ENCODE measurements at regions not wholly inside any gene's neighbourhood (a gene's known extent, or its start where the extent isn't known, plus 50 kb on each side); places are given as distances from the start of the nearest gene placed in this dataset.
"Not testable (repeated sequence)": the region's sequence is repeated elsewhere in the genome, so short reads cannot be mapped to it uniquely, and the experiment has no call there.

- TF ChIP-seq, protein P1, sequence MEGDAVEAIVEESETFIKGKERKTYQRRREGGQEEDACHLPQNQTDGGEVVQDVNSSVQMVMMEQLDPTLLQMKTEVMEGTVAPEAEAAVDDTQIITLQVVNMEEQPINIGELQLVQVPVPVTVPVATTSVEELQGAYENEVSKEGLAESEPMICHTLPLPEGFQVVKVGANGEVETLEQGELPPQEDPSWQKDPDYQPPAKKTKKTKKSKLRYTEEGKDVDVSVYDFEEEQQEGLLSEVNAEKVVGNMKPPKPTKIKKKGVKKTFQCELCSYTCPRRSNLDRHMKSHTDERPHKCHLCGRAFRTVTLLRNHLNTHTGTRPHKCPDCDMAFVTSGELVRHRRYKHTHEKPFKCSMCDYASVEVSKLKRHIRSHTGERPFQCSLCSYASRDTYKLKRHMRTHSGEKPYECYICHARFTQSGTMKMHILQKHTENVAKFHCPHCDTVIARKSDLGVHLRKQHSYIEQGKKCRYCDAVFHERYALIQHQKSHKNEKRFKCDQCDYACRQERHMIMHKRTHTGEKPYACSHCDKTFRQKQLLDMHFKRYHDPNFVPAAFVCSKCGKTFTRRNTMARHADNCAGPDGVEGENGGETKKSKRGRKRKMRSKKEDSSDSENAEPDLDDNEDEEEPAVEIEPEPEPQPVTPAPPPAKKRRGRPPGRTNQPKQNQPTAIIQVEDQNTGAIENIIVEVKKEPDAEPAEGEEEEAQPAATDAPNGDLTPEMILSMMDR (IDR thresholded peaks at IDR 0.05; ENCODE audit: low read depth, low read length): no peak
- no peak overlapping the region for H3K4me3 ChIP-seq (replicated peaks in 1 of 2; ENCODE audit: low read depth in 2 of 2, low read length in 2 of 2)
- DNase-seq (ENCODE audit: low read depth in 2 of 2): no peak
These were observed 156.7 kb upstream of the EPHA6 start for GRCh38 chr3:96657710-96658109.

DNA sequence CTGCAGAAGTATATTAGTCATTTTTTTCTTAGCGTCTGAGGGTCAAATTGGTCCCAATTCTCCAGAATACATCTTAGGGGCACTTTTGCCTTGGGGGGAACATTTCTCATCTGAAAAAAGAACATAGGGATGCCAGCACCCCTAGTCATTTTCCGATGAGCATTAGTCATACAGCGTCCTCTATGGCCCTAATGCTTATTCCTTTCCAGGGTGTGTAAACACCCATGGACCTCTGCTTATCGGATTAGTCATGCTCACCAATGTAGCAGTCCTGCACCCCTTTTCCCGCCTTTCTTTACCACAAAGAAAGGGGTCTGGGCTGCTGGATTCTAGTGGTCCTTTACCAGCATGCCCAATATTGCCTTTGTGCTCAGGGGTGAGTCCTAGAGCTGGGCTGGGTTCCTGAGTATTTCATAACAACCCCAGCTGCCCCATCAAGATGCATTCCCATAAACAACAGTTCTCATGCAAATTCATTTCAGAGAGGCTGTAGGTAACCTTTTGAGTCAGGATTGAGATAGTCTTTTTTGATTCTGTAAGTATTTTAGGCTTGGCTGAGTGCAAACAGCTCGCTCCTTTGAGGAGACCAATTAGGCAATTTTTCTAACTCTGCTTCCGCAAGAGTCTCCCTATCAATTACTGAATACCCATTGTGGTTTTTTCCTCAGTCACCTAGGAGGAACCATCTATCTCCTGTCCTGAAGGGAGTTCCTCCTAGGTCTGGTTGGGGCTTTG is 142.4 kb upstream of the EPHA6 start:
- not testable (repeated sequence) for H3K4me3 ChIP-seq (replicated peaks in 1 of 2; ENCODE audit: low read depth in 2 of 2, low read length in 2 of 2); DNase-seq (ENCODE audit: low read depth in 2 of 2)

DNA sequence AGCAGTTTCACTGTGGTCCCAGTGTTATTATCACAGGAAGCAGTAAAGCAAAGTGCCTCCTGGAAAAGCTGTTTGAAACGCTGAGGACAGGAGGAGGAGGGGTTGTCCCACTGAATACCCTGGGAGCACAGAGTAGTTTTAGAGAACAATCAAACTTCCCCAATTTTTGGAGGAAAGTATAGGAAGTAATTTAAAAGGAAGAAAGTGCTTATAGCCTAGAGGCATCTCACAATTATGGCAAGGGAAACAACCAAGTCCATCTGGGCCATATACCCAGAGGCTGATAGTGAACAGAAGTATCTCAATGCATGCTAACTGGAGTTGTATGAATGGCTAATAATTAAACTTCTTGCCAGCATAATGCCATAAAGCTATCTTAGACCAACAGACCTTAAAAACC is 137.2 kb upstream of the EPHA6 start:
- TF ChIP-seq, protein P1 (IDR thresholded peaks at IDR 0.05; ENCODE audit: low read depth, low read length): no peak
- DNase-seq (ENCODE audit: low read depth in 2 of 2): no peak
- H3K4me3 ChIP-seq (replicated peaks in 1 of 2; ENCODE audit: low read depth in 2 of 2, low read length in 2 of 2): no peak overlapping the region

- no peak for DNase-seq (ENCODE audit: low read depth in 2 of 2)
- TF ChIP-seq, protein P1 (IDR thresholded peaks at IDR 0.05; ENCODE audit: low read depth, low read length): no peak
- no peak overlapping the region for H3K4me3 ChIP-seq (replicated peaks in 1 of 2; ENCODE audit: low read depth in 2 of 2, low read length in 2 of 2)
These were observed 136.1 kb upstream of the EPHA6 start for GRCh38 chr3:96678325-96678724.

- TF ChIP-seq, protein P1 (IDR thresholded peaks at IDR 0.05; ENCODE audit: low read depth, low read length): no peak
- no peak overlapping the region for H3K4me3 ChIP-seq (replicated peaks in 1 of 2; ENCODE audit: low read depth in 2 of 2, low read length in 2 of 2)
These were observed 113.8 kb upstream of the EPHA6 start for GRCh38 chr3:96700322-96701315.

DNA sequence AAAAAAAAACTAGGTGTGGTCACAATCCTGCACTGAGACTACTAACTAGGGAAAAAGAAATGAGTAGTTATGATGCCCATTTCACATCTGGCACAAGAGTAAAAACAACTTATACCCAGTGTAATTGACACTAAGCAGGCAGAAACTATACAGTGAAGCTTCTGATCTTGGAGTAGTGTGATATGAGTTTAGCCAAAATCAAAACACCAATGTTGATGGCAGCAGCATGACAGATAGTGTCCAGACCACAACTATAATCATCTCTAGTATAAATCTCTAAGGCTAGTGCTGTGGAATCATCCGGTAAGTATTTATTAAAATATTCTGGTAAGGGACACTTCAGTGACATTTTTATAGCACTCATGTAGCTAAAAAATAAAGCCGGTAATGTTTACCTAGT is 108.5 kb upstream of the EPHA6 start:
- TF ChIP-seq, protein P1 (IDR thresholded peaks at IDR 0.05; ENCODE audit: low read depth, low read length): no peak
- no peak for DNase-seq (ENCODE audit: low read depth in 2 of 2)

More at GRCh38 chr3:96700322-96701315, 113.8 kb upstream of the EPHA6 start:
- no peak for DNase-seq (ENCODE audit: low read depth in 2 of 2)

DNA sequence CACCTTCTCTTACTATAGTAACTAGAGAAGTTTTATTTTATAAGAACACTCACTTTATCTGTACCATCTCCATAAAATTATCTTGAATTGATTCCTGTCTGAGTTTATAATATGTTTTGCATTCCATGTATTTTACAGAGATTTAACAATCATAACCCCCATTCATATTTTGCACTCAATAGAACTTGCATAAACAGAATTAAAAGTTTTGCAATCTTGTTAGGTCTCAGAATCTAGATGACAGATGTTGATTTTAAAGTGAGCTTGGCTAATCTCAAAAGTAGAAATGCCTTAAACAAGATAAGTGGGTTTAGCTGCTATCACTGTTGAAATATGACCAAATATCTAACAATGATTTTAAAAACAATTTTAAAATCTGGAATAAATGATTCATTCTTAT is 107.9 kb upstream of the EPHA6 start:
- DNase-seq (ENCODE audit: low read depth in 2 of 2): no peak
- no peak overlapping the region for H3K4me3 ChIP-seq (replicated peaks in 1 of 2; ENCODE audit: low read depth in 2 of 2, low read length in 2 of 2)
- TF ChIP-seq, protein P1 (IDR thresholded peaks at IDR 0.05; ENCODE audit: low read depth, low read length): no peak

More for the DNA sequence above, 108.5 kb upstream of the EPHA6 start:
- no peak overlapping the region for H3K4me3 ChIP-seq (replicated peaks in 1 of 2; ENCODE audit: low read depth in 2 of 2, low read length in 2 of 2)

Data from cardiac fibroblast (primary cell).